GM21619 (cell line): ENCODE measurements at regions not wholly inside any gene's neighbourhood (a gene's known extent, or its start where the extent isn't known, plus 50 kb on each side); places are given as distances from the start of the nearest gene placed in this dataset.
A peak's percentile ranks its signal among the peaks of the same experiment; 100 is the strongest.

ENCODE experiments used
- ATAC-seq: cut with Tn5 transposase; IDR thresholded peaks from one replicate; pipeline ENCODE4 v1.9.1; 2021; ENCODE audit not compliant: unreplicated experiment

DNA sequence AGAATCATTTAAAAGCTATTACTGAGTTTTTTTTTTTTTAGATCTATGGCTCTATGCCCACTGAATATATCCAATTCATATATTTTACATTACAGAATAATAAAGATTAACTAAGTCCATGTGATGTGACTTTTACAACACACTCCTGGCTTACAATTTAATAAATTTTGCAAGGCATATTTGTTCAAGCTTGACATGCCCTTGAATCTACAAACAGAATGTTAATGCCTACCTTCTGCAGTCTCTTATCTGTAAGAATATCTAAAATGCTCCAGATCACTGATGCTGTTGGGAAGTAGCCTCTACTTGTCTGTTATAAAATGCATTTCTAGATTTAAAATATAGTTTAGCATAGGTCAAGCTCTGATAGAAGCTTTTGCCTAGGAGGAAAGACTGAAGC is 100.7 kb upstream of the RASGEF1B start:
- no peak for ATAC-seq

DNA sequence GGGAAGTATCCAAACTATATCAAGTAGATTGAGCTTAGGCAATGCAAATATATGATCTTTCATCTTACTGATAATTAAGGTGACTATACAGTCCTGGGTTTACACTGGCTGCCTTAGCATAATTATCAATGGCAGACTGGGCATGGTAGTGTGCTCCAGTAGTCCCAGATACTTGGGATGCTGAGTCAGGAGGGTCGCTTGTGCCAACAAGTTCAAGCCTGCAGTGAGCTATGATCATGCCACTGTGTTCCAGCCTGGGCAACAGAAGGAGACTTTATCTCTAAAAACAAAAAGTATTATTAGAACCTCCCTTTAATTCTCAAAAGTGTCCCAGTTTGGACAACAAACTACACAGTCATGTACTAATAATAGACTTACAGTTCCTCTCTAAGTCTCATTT is 99.4 kb upstream of the RASGEF1B start:
- ATAC-seq = no peak

DNA sequence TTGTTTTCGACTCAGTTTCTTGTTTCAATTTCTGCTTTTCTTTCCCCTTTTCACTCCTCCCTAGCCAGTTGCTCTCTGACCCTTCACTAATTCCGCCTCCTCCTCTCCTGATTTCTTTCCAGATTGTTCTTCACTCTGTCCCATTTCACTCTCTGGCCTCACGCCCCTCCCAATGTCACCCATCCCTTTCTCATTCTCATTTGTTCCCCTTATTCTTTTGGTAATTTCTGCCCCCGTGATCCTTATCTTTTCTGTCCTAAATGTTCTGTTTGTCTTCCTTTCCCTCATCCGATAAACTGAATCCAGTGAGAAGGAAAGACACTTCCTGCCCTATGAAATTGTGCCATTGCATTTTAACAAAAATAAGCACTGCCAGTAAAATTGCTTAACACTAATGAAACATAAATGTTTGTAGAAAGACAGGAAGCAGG is 94.5 kb upstream of the RASGEF1B start:
- no peak for ATAC-seq

DNA sequence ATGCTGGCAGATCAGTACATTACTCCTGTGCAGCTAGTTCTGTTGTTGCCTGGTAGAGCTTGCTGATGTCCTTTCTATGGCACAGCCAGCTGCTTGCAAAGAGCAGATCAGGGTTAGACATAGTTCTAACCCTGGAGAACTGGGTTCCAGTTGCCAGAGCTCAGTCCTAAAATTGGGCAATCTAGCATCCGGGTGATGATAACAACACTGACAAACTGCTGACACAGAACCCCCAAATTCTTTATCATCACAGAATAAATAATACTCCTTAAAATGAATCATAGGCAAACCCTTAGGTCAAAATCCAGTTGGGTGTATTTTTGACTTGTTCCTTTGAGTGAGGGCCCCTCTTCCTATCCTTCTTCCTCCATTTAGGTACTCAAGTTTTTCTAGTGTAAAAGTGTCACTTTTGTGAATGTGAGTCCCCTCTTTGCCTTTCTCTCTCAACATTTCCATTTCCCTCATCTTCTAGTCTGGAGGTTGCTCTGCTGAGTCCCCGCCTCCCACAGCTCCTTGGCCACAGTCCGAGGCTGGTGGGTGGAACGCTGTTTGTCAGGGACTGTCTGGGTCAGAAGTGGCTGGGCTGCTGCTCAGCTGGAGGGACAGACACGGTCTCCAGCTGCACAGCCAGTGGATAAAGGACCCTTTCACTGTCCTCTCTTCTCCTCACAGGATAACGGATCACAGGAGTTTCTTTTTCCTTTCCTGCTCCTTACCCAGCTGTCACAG is 93.6 kb upstream of the RASGEF1B start:
- no peak for ATAC-seq

DNA sequence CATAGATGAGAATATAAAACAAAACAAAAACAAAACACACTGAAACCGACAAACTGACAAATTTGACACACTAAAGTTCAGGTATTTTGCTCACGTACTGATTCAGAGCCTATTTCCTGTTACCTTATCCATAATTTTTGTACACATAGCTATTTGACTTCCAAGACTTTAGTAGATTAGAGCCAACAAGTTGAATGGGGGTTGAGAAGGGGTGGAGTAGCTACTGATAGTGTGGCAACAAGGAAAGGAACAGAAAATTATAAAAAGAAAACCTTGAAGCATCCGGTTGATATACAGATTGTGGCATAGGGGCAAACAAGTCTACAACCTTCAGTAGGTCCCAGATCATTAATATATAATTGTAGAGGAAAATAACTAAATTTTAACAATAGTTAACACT is 92.3 kb upstream of the RASGEF1B start:
- ATAC-seq = no peak

DNA sequence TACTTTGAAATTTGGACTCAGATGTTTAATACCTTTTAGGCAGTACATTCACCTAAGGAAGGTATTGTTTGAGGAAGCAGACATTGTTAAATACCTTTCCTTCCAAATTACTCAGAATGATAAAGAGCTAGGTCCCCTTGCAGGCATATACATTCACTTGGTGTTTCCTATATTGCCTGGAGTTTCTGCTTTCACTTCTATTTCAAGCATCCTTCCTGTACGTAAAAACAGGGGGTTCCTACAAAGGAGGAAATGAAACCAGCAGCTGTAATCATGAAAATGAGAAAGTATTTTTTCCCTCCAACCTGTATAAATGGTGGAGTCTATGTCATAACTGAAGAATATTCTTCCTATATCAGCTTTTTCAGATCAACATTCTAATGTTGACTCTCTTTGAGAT is 90.4 kb upstream of the RASGEF1B start:
- ATAC-seq = peak; percentile 94

DNA sequence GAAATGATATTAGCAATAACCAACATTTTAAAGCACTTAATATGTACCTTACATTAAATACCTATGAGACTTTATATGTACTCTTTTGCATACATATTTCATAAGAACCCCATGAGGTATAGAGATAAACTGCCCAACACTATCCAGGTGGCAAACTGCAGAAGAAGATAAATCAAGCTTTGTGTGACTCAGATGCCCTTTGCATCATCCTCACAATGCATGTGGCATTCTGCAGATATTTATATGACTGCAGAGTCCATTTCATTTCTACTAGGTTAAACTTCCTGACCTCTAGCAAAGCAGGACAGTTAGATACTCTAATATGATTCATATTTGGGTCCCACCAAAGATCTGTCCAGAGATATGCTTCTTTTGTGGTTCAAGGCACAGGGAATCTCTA is 85.6 kb upstream of the RASGEF1B start:
- ATAC-seq = no peak

DNA sequence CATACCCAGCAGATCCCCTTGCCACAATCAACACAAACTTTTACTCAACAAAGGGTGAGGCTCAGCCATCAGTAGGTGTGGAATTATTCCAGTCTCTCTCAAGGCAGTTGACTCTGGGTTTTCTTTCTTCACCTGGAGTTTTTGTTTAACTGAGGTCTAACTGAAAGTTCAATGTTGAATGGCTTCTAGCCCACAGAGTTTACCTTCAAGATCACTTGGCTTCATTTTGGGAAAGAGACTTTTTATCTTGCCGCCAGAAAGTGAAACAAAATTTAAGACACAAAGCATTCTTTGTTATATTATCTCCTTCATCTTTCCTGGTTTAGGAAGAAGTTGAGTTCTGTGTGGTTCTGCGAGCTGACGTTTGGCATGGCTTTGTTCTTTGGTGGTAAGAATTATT is 83.8 kb upstream of the RASGEF1B start:
- no peak for ATAC-seq

DNA sequence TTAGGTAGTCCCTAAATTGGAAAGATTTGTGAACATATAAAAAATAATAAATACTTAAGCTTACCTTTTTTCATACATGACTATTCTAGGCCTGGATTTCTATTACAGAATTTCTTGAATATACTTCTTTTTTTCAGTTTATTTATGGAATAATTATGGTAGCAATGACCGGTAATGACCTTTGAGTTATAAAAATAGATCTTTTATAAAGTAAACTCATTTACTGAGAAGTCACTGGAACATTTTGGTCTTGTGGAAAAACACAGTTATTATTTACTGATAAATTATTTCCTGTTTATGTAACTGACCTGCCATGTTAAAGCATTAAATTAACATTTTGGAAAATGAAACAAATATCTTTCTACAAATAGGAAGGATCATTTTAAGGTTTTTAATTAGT is 80.4 kb upstream of the RASGEF1B start:
- ATAC-seq = no peak

DNA sequence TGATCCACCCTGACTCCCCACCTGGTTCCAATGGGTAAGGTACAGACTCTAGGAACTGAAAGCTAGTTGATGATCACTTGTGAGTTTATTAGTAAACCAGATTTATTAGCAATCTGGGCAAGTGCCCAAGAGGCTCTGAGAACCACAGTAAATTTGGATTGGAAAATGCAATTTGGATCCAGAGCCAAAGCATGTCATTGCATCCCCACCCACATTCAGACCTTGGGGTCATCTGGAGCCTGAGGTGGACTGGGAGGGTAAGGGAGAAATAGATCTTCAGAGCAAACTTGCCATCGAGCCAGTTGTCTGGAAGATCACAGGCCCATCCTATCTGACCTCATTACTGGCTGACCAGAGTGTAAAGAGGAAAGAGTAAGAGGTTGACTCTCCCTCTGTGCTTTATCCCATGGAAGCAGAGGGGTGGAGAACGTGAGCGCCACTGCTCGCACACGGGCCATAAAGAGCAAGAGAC is 78.7 kb upstream of the RASGEF1B start:
- ATAC-seq = no peak

DNA sequence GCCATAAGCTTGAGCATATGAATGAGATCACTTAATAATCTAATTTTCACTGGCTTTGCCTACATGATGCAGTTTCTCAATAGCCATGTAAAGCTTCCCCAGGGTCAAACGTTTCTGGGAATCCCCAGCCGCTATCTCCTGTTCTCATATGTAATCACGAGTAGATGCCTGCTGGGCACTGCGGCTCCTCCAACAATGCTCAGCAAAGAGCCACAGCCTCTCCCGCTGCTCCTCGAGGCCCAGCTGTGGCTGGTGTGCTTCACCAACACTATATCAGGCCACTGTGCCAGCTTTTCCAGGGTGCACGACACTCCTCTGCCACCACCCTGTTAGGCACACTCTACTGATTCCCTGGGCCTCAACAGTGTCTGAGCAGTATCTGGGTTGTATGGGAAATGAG is 78.3 kb upstream of the RASGEF1B start:
- ATAC-seq = no peak

DNA sequence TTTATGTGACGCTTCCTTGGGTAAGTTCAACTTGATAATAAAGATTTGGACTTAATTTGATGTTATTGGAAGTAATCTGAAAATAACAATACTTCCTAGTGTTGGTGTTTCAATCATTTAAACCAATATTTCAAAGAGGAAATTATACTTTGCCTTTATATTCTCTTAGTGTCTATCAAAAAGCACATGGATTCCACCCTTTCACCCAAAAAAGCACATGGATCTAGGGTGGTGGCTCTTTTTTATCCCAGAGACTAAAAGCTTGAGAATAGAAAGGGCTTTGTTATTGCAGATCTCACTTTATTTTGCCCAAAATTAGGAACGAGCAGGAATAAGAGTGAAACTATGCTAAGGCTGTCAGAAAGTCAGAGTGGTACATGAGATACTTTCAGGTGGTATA is 75.1 kb upstream of the RASGEF1B start:
- ATAC-seq = no peak

DNA sequence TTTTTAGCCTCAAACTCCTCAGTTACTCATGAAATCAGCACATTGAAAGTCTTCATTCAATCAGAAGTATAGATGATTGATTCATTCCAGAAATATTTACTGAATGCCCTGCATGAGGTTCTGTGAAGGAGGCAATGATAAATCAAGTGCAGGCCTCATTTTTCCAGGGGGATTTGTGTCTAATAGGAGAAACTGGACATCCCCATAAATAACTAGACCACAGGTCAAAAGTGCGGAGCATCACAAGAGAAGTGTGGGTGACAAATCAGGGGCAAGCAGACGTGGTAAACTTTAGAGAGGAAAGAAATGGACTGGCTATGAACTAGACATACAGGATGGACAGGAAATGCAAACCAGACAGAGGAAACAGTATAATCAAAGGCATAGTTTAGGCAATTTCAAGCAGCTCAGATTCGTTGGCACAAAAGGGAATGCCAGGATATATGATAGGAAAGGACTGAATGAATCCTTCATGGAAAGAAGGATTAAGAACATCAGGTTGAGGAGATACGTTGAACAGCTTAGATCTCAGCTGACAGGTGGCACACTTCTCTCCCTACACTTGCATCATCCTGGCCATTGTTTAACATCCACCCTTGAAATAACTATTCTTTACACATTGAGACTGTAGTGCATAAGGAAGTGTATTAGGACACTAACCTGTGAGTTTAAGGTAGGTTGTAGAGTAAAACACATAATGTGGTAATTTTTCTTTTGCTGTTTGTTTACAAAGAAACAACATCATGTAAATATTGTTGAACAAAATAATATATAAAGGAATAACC is 69.6 kb upstream of the RASGEF1B start:
- ATAC-seq = no peak

DNA sequence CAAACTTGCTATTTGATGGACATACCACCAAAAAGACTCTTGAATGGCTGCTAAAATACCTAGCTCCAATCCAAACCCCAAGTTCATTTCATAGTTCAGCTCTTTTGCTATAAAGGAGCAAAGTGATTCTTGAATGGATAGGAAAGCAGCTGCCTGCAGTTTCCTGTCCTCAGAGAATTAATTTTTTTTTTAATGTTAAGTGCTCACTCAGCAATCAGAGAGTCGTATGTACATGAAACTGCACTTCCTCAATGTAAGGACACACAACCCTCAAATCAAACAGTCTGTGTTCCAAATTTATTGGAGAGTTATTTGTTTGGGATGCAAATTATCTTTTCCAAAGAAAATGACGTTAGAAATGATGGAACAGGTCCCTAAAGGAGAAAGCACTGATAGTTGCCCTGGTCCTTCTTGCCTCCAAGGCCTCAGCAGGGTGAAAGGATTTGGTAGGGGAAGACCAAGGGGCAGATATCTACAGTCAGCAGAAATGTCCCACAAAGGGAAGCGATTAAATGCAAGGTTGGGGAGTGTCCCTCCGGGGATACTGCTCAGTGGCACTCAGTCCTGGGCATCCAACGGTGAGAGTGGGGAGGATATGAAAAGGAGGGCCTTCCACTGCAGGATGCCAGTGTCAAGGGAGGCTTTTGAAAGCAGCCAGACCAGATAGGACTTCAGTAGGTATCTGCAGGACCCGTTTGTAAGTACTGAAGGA is 67.2 kb upstream of the RASGEF1B start:
- no peak for ATAC-seq

DNA sequence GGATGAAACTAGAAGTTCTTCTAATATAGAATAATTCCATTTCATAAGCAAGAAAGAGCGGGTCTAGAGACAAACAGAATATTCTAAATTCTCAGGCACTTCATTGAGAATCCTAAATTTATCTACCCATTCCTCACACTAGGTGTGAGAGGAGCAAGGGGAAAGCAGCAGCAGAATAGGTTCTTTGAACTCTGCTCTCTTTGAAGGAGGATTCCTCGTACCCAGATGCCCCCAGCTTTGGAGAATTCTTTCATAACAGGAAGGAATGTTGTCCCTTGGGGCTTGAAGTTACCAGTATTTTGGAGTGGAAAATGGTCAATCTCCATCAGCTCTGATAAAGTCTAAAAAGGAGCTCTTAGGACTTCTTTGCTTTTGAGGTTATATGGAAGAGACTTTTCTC is 59.7 kb upstream of the RASGEF1B start:
- ATAC-seq = no peak

DNA sequence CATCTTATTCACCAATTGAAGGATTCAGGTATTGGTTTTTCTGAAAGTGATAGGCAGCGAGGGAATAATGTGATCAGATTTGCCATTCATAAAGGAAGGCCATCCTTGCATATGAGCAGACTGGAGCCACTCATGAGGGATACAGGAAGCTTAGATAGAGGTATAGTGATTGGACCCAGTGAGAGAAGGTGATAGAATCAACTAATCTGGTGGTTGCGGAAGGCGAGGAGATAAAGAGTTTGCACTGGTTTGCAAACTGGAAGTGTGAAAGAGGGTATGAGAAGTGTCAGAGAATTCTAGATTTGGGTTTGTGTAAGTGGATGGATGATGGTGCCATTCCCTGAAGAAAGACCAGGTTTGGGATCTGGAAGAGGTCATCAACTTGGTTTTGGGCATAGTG is 57.3 kb upstream of the RASGEF1B start:
- ATAC-seq = no peak

DNA sequence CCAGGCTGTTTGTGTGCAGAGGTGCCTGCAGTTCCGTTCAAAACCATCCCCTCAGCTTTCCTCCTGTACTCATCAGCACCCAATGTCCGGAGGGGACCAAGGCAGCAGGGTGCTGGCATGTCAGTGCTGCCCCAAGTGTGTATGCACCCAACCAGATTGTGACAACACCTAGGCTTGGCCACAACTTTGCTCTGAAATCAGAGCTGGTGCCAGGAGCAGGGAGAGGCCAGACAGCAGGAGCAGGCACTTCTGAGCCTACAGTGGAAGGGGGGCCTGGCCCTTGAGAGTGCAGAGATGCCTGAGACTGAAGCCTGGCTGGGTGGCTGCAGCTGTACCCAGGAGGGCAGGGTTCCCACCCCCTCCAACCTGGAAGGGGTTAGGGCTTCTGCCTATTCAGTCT is 56.5 kb upstream of the RASGEF1B start:
- no peak for ATAC-seq

DNA sequence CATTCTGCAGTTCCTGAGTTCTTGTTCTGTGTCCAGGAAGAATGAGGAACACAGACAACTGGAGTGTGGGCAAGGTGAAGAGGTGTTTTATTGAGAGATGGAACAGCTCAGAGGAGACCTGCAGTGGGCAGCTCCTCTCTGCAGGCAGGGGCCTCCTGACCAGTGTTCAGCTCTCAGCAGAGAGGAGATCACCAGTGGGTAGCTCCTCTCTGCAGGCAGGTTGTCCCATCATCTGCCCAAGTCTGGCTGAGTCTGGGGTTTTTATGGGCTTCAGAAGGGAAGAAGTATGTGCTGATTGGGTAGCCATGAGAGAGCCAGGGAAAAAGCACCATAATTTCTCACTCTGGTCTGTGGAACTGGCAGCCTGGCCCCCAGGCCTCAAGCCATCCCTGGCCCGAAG is 56.0 kb upstream of the RASGEF1B start:
- ATAC-seq = no peak

DNA sequence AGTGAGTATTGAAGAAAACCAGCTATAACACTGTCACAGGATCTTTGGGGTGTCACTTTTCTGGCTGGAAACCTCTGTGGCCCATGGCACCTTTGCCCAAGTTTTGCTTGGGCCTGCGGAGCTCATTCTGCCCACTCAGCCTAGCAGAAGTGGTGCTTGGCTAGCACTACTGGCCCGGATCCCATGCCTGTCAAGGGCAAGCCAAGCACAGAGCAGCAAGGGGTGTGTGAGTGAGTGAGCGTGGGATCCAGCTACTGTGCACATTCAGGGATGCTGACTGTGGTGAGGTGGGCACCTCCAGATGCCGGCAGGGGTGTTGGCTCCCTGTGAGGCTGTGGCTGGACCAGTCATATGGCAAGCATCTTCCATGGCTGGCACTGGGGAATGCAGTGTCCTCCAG is 55.4 kb upstream of the RASGEF1B start:
- no peak for ATAC-seq

DNA sequence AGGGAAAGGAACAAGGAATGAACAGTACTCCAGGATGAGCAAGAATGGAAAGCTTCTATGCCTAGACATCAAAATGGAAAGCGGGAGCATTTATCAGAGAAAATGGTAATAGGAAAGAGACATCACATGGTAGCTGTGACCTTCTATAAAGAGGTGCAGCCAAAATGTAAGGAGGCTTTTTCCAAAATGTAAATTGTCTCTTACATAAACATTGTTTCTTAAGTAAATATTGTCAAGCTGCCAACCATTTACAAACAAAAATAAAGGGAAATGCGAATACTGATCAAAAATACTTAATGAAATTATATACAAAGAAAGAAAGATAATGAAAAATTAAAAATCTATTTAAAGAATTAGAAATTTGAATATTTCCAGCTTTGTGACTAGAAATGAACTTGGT is 55.0 kb upstream of the RASGEF1B start:
- no peak for ATAC-seq

DNA sequence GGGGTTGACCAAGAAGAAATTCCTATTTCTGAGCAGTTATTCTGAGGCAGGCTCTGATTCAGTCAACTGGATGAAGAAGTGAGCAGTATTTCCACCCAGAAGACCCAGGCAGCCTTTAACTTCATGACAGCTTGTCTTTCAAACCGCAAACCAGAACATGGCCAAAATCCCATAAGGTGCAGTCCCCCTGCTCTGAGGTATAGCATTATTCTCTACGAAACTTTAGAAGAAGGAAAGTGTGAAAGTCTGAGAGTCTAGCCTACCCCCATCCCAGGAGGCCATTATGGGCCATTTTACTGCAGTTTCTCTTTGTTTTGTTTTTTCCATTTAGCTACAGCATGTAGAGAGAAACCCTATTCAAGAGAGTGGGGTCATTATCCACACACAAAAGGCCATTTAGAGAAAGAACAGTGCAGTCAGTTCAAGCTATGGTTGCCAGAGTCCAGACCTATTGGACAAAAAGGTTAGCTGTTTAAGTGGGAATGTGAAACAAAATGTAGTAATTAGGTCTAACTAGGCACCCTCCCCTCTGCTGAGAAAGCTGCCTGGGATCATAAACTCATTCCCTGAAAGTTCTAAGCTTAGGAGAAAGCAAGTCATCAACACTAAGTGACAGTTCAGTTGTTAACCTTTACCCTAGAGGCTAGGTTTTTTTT is 52.1 kb upstream of the RASGEF1B start:
- peak; percentile 74 for ATAC-seq
